CD4-positive, alpha-beta T cell (primary cell): ENCODE measurements at regions not wholly inside any gene's neighbourhood (a gene's known extent, or its start where the extent isn't known, plus 50 kb on each side); places are given as distances from the start of the nearest gene placed in this dataset.

Experiments used
- ATAC-seq: fragments of 200-7000 bp; cut with Tn5 transposase; one replicate; pipeline ENCODE4 v1.10.0; 2022; ENCODE audit warnings: mild to moderate bottlenecking; ENCODE audit not compliant: poor library complexity
- CTCF ChIA-PET: fragments of 350-600 bp; sonication (Branson Sonifier 250); formaldehyde crosslinking; loops from one replicate; lab custom pipeline; 2021; ENCODE audit warnings: antibody characterized with exemption, inconsistent platforms; lab: Charles Lee
- POLR2A ChIA-PET: fragments of 350-600 bp; sonication (Branson Sonifier 250); formaldehyde crosslinking; loops from one replicate; lab custom pipeline; 2021; ENCODE audit warnings: antibody characterized with exemption, inconsistent platforms; lab: Charles Lee
- DNase-seq, 14 experiments: peaks; one replicate each; pipeline ENCODE4 v3.0.0-alpha.2; 2013 to 2020; ENCODE audit warnings: mixed read lengths in 2 of 14
- H3K27ac ChIP-seq, 2 donors: one replicate each; pipeline versions ENCODE4 v1.5.1 to v1.7.0; 2013; ENCODE audit warnings: low read length in 2 of 2, low read depth in 1 of 2, mild to moderate bottlenecking in 1 of 2
- H3K27me3 ChIP-seq, 2 experiments: 1 replicate in 1 of 2; 2 replicates in 1 of 2; pipeline versions ENCODE4 v1.6.1 to v1.7.0; 2013; ENCODE audit warnings: low read length in 2 of 2, control low read depth in 1 of 2, mild to moderate bottlenecking in 1 of 2, moderate library complexity in 1 of 2; ENCODE audit not compliant: insufficient read depth in 2 of 2, control insufficient read depth in 1 of 2
- H3K36me3 ChIP-seq: one replicate; pipeline ENCODE4 v1.6.1; 2013; ENCODE audit warnings: low read length, control low read depth; ENCODE audit not compliant: insufficient read depth
- H3K4me1 ChIP-seq: one replicate; pipeline ENCODE4 v1.6.1; 2013; ENCODE audit warnings: low read length, control low read depth; ENCODE audit not compliant: insufficient read depth
- H3K4me3 ChIP-seq: one replicate; pipeline ENCODE4 v1.5.1; 2013; ENCODE audit warnings: mild to moderate bottlenecking, low read length, moderate library complexity
- H3K9me3 ChIP-seq, 2 experiments: 1 replicate in 1 of 2; 2 replicates in 1 of 2; pipeline versions ENCODE4 v1.6.1 to v1.7.0; 2013; ENCODE audit warnings: low read length in 2 of 2, mild to moderate bottlenecking in 2 of 2, control low read depth in 1 of 2, moderate library complexity in 1 of 2; ENCODE audit not compliant: control insufficient read depth in 1 of 2, insufficient read depth in 1 of 2
- H3K27ac Mint-ChIP-seq: one replicate; pipeline ENCODE4 v1.8.0; 2020; ENCODE audit warnings: mixed read lengths
- H3K27me3 Mint-ChIP-seq: one replicate; pipeline ENCODE4 v1.8.0; 2021; ENCODE audit warnings: mixed read lengths
- H3K36me3 Mint-ChIP-seq: one replicate; pipeline ENCODE4 v1.8.0; 2021; ENCODE audit warnings: low read depth, mixed read lengths
- H3K4me1 Mint-ChIP-seq: one replicate; pipeline ENCODE4 v1.8.0; 2021; ENCODE audit warnings: low read depth, mixed read lengths
- H3K4me3 Mint-ChIP-seq: one replicate; pipeline ENCODE4 v1.8.0; 2020; ENCODE audit warnings: mild to moderate bottlenecking, mixed read lengths
- H3K9me3 Mint-ChIP-seq: one replicate; pipeline ENCODE4 v1.8.0; 2020; ENCODE audit warnings: mixed read lengths
- intact Hi-C, 2 experiments: fragments of 100-400 bp; cut with DNase I in 1 of 2; cut with micrococcal nuclease in 1 of 2; formaldehyde crosslinking; loops; one replicate each; pipeline versions ENCODE4 v1.15.1 to v1.9.0; 2023 to 2025; cut with DNase I, micrococcal nuclease
- TF ChIP-seq, protein P1 (sequence below): fragments of 200-600 bp; IDR thresholded peaks from one replicate; pipeline ENCODE4 v1.8.0; 2022; ENCODE audit warnings: antibody characterized with exemption, mild to moderate bottlenecking

DNA sequence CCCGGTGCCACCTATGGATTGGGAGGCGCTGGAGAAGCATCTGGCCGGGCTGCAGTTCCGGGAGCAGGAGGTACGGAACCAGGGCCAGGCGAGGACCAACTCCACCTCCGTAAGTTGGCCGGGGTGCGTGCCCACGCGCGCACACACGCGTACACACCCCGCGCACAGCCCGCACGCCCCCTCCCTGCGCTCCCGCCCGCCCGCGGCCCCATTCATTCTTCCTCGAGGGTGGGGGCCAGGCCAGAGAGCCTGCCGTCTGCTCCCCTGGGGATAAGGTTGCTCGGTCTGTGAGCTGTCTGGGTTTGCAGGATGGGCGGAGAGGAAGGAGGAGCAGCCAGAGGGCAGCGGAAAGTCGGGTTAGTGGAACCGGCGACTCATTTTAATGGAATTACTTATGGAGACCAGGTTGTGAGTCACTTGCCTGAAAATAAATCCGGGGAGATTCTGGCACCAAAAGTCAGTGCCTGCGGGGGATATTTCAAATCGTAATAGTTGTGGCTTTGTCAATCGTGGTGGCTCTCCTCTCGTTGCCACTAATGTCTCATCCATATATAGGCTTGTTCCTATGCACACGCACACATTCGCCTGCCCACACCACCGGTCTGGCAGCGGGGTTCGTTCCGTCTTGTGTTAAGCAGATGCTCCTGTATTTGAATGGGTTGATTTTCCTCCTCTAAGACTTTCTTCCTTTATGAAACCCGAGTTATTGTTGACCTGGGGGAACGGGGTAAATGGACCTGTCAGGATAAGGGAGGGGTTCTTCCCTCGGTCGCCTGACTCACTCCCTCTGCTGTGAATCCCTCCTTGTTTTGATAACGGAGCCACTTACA lies 223.4 kb upstream of the IL12A start:
- intact Hi-C loops, result no loop called here
- TF ChIP-seq, protein P1, sequence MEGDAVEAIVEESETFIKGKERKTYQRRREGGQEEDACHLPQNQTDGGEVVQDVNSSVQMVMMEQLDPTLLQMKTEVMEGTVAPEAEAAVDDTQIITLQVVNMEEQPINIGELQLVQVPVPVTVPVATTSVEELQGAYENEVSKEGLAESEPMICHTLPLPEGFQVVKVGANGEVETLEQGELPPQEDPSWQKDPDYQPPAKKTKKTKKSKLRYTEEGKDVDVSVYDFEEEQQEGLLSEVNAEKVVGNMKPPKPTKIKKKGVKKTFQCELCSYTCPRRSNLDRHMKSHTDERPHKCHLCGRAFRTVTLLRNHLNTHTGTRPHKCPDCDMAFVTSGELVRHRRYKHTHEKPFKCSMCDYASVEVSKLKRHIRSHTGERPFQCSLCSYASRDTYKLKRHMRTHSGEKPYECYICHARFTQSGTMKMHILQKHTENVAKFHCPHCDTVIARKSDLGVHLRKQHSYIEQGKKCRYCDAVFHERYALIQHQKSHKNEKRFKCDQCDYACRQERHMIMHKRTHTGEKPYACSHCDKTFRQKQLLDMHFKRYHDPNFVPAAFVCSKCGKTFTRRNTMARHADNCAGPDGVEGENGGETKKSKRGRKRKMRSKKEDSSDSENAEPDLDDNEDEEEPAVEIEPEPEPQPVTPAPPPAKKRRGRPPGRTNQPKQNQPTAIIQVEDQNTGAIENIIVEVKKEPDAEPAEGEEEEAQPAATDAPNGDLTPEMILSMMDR, result no peak
- Histone ChIP-seq H3K4me1 (peaks cover 11% of the 10 kb centered on the region), H3K4me3 (no peak overlapping the region), H3K27ac (no peak overlapping the region), H3K9me3 (peaks cover 0 to 20% of the 10 kb centered on the region in 2 experiments), H3K27me3 (peaks cover 37 to 52% of the 10 kb centered on the region in 2 experiments), H3K36me3 (no peaks in the 10 kb centered on the region)
- Mint-ChIP-seq H3K27ac (no peak overlapping the region), H3K4me1 (peaks cover 13% of the 10 kb centered on the region), H3K4me3 (peak overlapping the region; percentile 65), H3K9me3 (no peaks in the 10 kb centered on the region), H3K27me3 (peaks cover 73% of the 10 kb centered on the region), H3K36me3 (no peaks in the 10 kb centered on the region)
- no peak for ATAC-seq
- POLR2A ChIA-PET, result no interaction called here
- CTCF ChIA-PET, result no interaction called here
- DNase-seq, result peak in 2 of 14 experiments; percentile 13 to 20

DNA sequence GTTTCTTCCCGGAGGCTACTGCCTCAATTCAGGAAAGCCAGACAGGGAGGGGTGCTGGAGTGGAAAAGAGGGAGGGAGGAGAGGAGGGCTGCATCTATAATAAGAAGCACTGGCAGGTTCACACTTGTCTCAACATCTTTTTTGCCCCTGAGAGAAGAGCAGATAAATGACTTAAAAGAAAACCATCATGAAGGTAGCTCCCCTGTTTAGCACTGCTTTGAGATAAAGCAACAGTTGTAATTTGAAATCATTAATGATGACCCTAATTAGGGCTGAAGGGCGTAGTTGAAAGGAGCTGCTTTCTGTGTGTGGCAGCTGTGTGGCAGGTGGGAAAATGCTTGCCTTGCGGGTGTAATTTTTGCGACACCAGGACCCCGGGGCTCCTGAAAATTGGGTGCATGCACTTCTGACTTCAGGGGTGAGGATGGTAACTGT lies 222.8 kb upstream of the IL12A start:
- Histone ChIP-seq H3K4me3 (no peak overlapping the region), H3K27me3 (peaks cover 37 to 50% of the 10 kb centered on the region in 2 experiments), H3K9me3 (peaks cover 0 to 20% of the 10 kb centered on the region in 2 experiments), H3K27ac (no peak overlapping the region), H3K4me1 (peaks cover 11% of the 10 kb centered on the region), H3K36me3 (no peaks in the 10 kb centered on the region)
- Mint-ChIP-seq H3K9me3 (no peaks in the 10 kb centered on the region), H3K4me3 (peak overlapping the region; percentile 65), H3K27ac (no peak overlapping the region), H3K4me1 (peaks cover 13% of the 10 kb centered on the region), H3K27me3 (peaks cover 67% of the 10 kb centered on the region), H3K36me3 (no peaks in the 10 kb centered on the region)
- intact Hi-C loops, result no loop called here
- no peak for DNase-seq
- ATAC-seq, result no peak
- ChIA-PET POLR2A (no interaction called here), CTCF (no interaction called here)
- TF ChIP-seq, protein P1, result no peak

DNA sequence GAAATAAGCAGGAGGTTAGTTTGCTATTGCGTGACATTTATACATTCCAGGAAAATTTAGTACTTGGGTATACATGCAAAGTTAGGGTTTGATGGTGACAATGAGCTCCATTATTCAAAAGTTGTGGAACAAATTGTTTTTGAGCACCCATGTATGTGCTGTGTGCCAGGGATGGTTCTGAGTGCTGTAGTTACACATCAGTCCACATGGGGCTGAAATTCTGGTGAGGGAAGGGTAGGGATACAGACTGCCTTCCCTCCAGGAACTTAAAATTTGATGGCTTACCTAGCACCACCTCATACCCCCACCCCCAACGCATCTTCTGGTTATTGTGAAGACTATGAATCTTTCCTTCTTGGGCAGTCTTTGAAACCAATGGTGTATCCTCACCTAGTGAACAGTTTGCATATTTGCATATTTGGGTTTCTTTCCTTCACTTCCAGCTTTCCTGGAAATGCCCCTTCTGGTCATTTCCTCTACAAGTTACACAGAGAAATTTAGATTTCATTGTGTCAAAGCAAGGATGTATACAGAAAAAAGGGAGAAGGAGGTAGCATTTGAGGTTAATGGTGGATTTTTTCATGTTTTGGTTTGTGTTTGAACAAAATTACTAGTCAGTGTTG lies 222.0 kb upstream of the IL12A start:
- Mint-ChIP-seq H3K36me3 (no peaks in the 10 kb centered on the region), H3K9me3 (no peaks in the 10 kb centered on the region), H3K27ac (no peak overlapping the region), H3K4me3 (no peak overlapping the region), H3K27me3 (peaks cover 60% of the 10 kb centered on the region), H3K4me1 (peaks cover 13% of the 10 kb centered on the region)
- no peaks in the 10 kb centered on the region for H3K36me3 ChIP-seq
- peaks cover 32 to 46% of the 10 kb centered on the region in 2 experiments for H3K27me3 ChIP-seq
- ATAC-seq (no peak), DNase-seq (no peak)
- peaks cover 11% of the 10 kb centered on the region for H3K4me1 ChIP-seq
- no peak overlapping the region for H3K4me3 ChIP-seq
- ChIA-PET POLR2A (no interaction called here), CTCF (no interaction called here)
- intact Hi-C loops, result no loop called here
- TF ChIP-seq, protein P1, result no peak
- peaks cover 0 to 20% of the 10 kb centered on the region in 2 experiments for H3K9me3 ChIP-seq
- H3K27ac ChIP-seq, result no peak overlapping the region
